Parathyroid adenoma (tissue), 2 donors: ENCODE measurements at regions not wholly inside any gene's neighbourhood (a gene's known extent, or its start where the extent isn't known, plus 50 kb on each side); places are given as distances from the start of the nearest gene placed in this dataset.

Source experiments
- H2AFZ ChIP-seq: fragments of 300-600 bp; sonication (generic); one replicate; pipeline ENCODE4 v1.7.0; 2017; ENCODE audit warnings: antibody characterized with exemption, mild to moderate bottlenecking
- H3K27ac ChIP-seq: fragments of 300-600 bp; sonication (generic); one replicate; pipeline ENCODE4 v1.7.0; 2017
- H3K27me3 ChIP-seq: fragments of 300-600 bp; sonication (generic); one replicate; pipeline ENCODE4 v1.7.0; 2017; ENCODE audit warnings: low read length; ENCODE audit not compliant: control insufficient read depth, insufficient read depth
- H3K36me3 ChIP-seq: fragments of 300-600 bp; sonication (generic); one replicate; pipeline ENCODE4 v1.7.0; 2017; ENCODE audit warnings: low read length; ENCODE audit not compliant: control insufficient read depth, insufficient read depth
- H3K4me1 ChIP-seq: fragments of 300-600 bp; sonication (generic); one replicate; pipeline ENCODE4 v1.7.0; 2017; ENCODE audit warnings: control low read depth
- H3K4me2 ChIP-seq: fragments of 300-600 bp; sonication (generic); one replicate; pipeline ENCODE4 v1.7.0; 2017; ENCODE audit warnings: low read length
- H3K4me3 ChIP-seq: fragments of 300-600 bp; sonication (generic); one replicate; pipeline ENCODE4 v1.7.0; 2017; ENCODE audit warnings: low read depth, low read length
- H3K79me2 ChIP-seq: fragments of 300-600 bp; sonication (generic); one replicate; pipeline ENCODE4 v1.7.0; 2017; ENCODE audit warnings: control low read depth
- H3K9ac ChIP-seq: fragments of 300-600 bp; sonication (generic); one replicate; pipeline ENCODE4 v1.7.0; 2017; ENCODE audit warnings: mild to moderate bottlenecking
- H3K9me3 ChIP-seq: fragments of 300-600 bp; sonication (generic); one replicate; pipeline ENCODE4 v1.7.0; 2017; ENCODE audit warnings: low read length; ENCODE audit not compliant: control insufficient read depth
- CTCF ChIP-seq: fragments of 300-600 bp; sonication (generic); IDR thresholded peaks from one replicate; pipeline ENCODE4 v1.7.0; 2017; ENCODE audit warnings: antibody characterized with exemption, mild to moderate bottlenecking
- donor health status: primary hyperparathyroidism.

GRCh38 chr13:37484056-37484455 is 114.5 kb downstream of the POSTN start:
- Histone ChIP-seq H3K27me3 (no peaks in the 10 kb centered on the region), H3K27ac (no peak overlapping the region), H3K4me3 (no peak overlapping the region), H2AFZ (no peak overlapping the region), H3K9me3 (no peaks in the 10 kb centered on the region), H3K4me2 (no peak overlapping the region), H3K36me3 (no peaks in the 10 kb centered on the region), H3K79me2 (no peaks in the 10 kb centered on the region), H3K9ac (no peak overlapping the region), H3K4me1 (no peaks in the 10 kb centered on the region)
- TF ChIP-seq CTCF = no peak

- Histone ChIP-seq H3K4me2 (no peak overlapping the region), H3K27ac (no peak overlapping the region), H3K9me3 (no peaks in the 10 kb centered on the region), H3K27me3 (no peaks in the 10 kb centered on the region), H2AFZ (no peak overlapping the region), H3K4me1 (no peaks in the 10 kb centered on the region), H3K79me2 (no peaks in the 10 kb centered on the region), H3K36me3 (no peaks in the 10 kb centered on the region), H3K9ac (no peak overlapping the region), H3K4me3 (no peak overlapping the region)
- TF ChIP-seq CTCF = no peak
Measured at GRCh38 chr13:37482331-37482730, 116.2 kb downstream of the POSTN start.

GRCh38 chr13:37481885-37482227 is 116.7 kb downstream of the POSTN start:
- H3K4me3 ChIP-seq = no peak overlapping the region
- H2AFZ ChIP-seq = no peak overlapping the region
- H3K27ac ChIP-seq = no peak overlapping the region
- no peak for TF ChIP-seq CTCF
- no peaks in the 10 kb centered on the region for H3K9me3 ChIP-seq
- no peaks in the 10 kb centered on the region for H3K27me3 ChIP-seq
- no peak overlapping the region for H3K9ac ChIP-seq
- no peaks in the 10 kb centered on the region for H3K36me3 ChIP-seq
- H3K79me2 ChIP-seq = no peaks in the 10 kb centered on the region
- no peak overlapping the region for H3K4me2 ChIP-seq
- no peaks in the 10 kb centered on the region for H3K4me1 ChIP-seq

- Histone ChIP-seq H3K79me2 (no peaks in the 10 kb centered on the region), H3K9ac (no peak overlapping the region), H3K4me3 (no peak overlapping the region), H3K9me3 (no peaks in the 10 kb centered on the region), H3K4me1 (no peaks in the 10 kb centered on the region), H2AFZ (no peak overlapping the region), H3K4me2 (no peak overlapping the region), H3K27me3 (no peaks in the 10 kb centered on the region), H3K27ac (no peak overlapping the region), H3K36me3 (no peaks in the 10 kb centered on the region)
- no peak for TF ChIP-seq CTCF
Measured at GRCh38 chr13:37481011-37481884, 117.3 kb downstream of the POSTN start.

DNA sequence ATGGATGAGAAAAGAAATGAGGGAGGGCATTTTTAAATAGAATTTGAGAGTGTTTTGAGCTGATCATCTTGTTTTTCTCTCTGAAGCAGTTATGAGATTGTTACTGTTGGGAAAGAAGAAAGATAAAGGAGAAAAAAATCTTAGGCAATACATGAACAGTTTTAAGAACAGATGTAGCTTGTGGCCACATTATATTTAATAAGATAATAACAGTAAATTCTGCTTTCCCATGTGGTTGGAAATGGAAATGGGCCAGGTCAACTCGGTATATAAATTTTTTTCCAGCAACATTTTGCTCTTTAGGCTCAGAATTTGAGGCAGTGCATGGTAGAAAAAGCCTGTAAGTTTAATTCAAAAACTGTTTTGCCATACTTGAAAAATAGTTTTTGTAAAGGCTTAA is 118.7 kb downstream of the POSTN start:
- Histone ChIP-seq H3K4me3 (no peak overlapping the region), H3K4me1 (no peaks in the 10 kb centered on the region), H3K4me2 (no peak overlapping the region), H3K27me3 (no peaks in the 10 kb centered on the region), H3K79me2 (no peaks in the 10 kb centered on the region), H3K36me3 (no peaks in the 10 kb centered on the region), H3K9me3 (no peaks in the 10 kb centered on the region), H3K9ac (no peak overlapping the region), H3K27ac (no peak overlapping the region), H2AFZ (no peak overlapping the region)
- no peak for TF ChIP-seq CTCF
